MV-4-11 (cell line): ENCODE measurements at regions not wholly inside any gene's neighbourhood (a gene's known extent, or its start where the extent isn't known, plus 50 kb on each side); places are given as distances from the start of the nearest gene placed in this dataset.

ENCODE experiments used
- DNase-seq: peaks from one replicate; lab custom pipeline; 2025; lab: John Stamatoyannopoulos, UW

- no peak for DNase-seq
Observed at GRCh38 chr15:66848686-66849392, 146.8 kb downstream of the SMAD6 start.

DNA sequence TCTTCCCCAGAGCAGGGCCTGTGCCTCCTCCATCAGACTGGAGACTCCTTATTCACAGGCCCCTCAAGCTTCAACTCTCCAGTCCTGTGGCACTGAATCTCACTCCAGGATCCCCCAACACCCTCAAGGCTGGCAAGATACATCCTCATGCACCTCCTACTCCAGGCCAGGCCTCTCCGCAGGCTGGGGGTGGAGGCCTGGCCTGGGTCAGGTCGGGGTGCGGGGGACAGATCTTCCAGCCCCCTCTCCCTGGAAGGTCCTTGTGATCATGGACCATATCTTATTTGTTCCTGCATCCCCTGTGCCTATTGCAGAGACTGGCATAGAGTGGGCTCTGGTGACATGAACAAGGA, 147.3 kb downstream of the SMAD6 start:
- DNase-seq = no peak

DNA sequence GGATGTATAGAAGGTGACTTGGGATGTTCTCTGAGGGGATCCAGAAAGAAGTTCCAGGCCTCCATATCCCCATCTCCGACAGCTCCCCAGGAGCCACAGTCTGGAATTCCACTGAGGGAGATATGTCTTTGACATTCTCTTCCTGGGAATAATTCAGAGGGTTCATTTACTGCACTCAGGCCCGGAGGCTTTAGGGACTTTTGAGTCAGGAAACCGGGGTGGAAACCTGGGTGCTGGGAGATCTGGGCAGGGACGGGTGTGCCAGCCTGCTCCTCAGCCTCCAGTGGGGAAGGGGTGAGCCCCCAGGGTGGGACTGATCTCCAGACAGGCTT, 147.7 kb downstream of the SMAD6 start:
- no peak for DNase-seq

DNA sequence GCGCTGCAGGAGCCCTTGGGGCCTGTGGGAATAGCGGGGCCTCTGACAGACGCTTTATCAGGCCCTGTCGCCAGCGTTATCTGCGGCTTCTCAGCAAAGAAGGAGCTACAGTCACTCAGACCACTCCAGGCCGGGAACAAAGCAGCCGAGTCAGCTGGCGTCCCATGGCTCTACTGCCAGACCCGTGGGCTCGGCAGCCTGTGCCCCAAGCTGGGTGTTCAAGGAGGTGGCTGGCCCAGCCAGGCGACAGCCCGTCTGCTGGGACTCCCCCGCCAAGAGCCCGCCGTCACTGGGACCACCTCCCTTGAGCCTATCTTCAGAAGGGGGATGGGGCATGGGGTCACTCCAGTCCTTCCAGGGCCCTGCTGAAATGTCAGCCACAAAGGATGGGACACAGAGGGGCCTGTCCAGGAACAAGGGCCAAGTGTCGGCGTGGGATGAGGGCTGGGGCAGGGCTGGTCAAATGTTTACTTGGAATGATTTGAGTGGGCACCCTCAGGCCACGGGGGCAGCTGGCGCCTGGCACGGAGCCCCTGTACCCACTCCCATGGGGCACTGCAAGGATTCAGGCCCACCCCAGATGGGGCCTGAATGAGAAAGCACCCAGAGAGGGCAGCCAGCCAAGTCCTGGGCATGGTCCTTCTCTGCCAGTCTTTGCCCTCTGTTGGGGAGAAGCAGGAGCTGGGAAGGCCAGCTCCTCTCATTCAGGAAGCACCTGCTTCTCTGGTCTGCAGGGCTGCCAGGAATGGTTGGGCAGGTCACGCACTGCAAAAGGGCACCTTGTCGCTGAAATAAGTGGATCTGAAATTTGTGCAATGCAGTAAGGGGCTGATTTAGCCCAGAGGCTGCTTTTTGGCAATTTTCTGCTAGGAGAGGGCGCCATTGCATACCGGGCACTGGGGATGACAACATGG, 148.3 kb downstream of the SMAD6 start:
- DNase-seq = no peak

- DNase-seq = no peak
Observed at GRCh38 chr15:66850996-66851310, 148.9 kb downstream of the SMAD6 start.

- DNase-seq = peak; percentile 72
Observed at GRCh38 chr15:66851311-66852063, 149.5 kb downstream of the SMAD6 start.

DNA sequence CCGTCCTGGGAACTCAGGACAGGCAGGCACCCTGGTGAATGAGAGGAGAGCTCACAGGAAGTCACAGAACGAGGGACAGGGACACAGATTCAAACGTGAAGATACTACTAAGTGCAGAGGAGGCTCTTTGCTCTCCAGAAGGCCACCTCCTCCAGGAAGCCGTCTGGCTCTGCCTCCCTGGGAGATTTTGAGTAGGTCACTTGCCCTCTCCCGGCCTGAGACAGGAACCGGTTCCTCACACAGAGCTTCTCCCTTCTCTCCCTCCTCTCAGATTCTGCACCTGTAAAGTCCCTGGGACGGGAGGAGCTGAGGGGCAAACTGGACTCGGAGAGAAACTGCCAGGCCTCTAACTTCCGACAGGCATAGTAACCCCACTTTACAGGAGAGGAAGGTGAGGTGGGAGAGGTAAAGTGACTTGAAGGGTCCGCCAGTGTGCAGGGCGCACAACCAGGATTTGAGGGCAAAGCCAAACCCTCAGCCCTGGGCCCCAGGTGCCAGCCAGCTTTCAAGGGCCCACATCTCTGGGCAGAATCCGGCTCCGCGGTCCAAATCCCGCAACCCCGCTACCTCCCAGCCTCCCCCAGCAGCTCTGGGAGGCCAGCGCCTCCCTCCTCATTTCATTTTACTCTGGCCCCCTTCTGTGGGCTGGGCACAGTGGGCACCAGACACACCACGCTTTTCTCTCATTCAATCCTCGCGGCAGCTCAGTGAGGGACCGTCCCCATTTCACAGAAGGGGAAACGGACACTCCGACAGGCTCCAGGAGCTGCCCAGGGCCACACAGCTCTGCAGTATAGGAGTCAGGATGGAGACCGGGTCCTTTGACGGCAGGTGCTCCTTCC, 150.2 kb downstream of the SMAD6 start:
- DNase-seq = no peak

DNA sequence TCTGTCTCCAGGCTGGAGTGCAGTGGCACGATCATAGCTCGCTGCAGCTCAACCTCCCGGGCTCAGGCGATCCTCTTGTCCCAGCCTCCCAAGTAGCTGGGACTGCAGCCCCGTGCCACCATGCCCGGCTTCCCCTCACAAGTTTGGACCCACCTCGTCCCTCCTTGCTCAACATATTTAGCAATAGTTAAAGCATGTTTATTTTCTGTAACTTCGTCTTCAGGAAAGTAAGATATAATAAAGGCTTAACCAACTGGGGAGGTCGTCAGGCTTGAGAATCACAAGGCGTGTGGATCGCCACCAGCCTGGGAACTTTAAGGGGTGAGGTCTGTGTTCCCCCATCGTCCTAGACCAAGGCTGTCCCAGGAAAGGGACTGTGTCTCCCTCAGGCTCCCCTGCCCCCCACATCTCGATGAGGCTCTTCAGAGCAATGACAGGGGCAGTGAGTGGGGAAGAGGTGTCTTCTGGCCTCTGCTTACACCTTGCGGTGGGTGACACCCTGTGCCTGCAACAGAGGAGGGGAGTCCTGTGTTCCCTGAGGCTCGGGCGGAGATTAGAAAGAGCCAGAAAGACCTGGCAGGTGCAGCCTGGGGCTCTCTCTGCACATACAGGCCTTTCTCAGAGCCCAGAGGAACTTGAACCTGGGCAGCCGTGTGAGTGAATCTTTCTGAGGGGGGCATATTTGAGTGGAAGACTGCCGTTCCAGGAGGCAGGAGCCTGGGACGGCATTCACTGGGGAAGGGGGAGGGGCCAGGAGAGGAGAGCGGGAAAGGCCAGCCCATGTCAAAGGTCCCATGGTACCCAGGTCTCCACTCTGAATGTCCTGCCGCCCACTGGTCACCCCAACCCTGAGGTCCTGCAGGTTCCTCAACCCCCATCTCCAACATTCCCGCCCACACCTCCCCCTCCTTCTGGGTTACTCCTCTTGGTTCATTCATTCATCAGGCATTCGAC, 152.3 kb downstream of the SMAD6 start:
- no peak for DNase-seq

DNA sequence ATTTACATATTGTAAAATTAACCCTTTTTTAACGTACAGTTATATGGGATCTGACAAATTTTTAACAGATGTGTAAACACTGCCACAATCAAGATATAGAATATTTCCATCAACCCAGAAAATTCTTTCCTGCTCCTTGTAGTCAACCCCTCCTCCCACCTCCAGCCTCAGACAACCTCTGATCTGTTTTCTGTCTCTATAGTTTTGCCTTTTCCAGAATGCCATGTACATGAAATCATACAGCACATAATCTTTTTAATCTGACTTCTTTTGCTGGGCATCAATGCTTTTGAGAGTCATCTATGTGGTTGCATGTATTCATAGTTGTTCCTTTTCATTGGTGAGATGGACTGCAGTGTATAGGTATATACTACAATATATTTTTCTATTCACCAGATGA, 153.0 kb downstream of the SMAD6 start:
- no peak for DNase-seq

- DNase-seq = no peak
Observed at GRCh38 chr15:66857694-66858093, 155.7 kb downstream of the SMAD6 start.

DNA sequence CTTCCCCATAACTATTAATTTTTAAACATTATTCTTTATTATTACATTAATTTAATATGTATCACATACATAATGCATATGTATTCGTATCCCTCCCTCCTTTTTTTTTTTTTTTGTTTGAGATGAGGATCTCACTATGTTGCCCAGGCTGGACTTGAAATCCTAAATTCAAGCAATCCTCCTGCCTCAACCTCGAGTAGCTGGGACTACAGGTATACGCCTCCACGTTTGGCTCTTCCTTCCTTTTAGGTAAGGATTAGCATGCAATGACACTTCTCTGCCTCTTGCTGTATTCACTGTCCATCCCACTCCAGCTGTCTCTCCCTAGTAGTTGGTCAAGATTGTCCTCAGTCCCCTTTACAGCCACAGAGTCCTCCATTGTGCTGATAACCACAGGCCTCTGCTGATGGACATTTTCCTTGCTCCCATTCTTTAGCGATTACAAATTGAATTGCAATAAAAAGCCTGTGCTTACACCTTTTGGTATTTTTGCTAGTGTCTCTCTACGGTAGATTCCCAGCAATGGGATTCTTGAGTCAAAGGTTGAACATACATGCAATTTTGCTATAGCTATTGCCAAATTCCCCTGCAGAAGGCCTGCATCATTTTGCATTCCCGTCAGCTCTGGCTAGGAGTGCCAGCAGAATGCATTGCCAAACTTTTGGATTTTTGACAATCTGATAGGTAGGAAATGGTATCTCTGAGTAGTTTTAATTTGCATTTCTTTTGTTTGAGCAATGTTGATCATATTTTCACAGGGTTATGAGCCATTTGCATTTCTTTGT, 156.6 kb downstream of the SMAD6 start:
- no peak for DNase-seq

GRCh38 chr15:66859688-66860253, 157.7 kb downstream of the SMAD6 start:
- no peak for DNase-seq

DNA sequence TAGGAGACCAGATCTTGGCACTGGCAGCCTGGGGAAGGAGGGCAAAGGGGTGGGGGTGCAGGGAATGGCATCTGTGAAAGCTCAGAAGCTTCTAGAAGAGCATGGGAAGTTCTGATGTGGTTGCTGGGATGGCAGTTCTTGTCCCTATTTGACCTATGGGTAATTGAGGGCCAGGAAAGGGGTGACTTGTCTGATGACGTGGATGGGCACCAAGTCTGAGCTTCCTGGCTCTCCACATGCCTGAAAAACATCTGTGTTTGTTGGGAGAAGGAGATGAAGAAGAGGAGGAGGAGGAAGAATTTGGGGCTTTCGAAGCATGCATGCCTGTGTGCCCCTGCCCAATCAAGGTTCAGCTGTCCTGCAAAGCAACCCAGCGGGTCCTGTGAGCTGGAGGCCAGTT, 158.8 kb downstream of the SMAD6 start:
- DNase-seq = no peak

DNA sequence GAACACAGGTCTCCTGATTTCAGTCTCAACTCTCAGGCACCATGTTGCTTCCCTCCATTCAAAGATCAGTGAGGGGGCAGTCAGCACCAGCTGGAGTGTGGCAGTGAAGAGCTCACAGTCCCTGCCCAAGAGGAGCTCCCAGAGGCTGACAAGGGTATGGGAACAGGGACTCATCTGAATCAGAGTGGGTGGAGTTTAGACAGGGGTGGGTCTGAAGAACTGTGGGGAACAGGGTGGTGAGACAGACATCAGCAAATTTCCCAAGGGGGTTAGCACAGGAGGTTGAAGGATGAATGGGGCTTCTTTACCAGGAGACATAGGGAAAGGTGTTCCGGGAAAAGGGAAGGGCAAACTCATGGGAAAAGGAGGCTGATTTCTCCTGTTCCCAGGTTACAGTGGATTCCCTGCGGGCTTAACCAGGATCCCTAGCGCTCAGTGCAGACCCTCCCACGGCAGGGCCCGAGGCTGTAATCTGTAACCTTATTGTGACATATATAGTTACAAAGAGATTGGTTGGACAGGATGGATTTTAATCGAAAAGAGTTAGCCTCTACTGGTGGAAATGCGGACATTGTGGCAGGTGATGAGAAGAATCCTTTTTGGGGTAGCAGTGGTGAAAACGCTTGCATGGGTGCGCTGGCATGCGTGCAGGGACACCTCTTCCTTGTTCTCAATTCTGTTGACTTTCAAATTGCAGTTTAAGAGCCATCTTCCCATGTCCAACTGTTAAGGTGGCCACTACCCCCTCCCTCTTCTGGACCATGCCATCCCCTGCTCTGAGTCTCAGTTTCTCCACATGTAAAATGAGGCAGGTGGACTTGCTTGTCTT, 160.3 kb downstream of the SMAD6 start:
- peak; percentile 19 for DNase-seq

DNA sequence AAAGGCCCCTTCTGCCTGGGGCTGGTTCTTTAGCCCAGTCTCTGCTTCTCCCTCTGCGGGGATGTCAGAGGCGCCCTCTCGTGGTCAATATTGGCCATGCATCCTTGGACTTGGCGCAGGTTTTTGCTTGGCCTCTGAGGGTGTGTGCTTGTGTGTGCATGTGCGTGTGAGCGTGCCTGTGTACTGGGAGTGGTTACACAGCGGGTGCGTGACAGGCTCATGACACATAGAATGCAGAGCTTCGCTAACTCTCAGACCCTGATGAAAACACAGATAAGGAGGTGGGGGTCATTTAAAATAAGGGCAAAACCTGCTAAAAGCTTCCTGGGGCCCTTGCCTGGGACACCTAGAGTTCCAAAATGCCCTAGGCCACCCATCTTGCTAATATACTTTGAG, 160.9 kb downstream of the SMAD6 start:
- peak; percentile 74 for DNase-seq

DNA sequence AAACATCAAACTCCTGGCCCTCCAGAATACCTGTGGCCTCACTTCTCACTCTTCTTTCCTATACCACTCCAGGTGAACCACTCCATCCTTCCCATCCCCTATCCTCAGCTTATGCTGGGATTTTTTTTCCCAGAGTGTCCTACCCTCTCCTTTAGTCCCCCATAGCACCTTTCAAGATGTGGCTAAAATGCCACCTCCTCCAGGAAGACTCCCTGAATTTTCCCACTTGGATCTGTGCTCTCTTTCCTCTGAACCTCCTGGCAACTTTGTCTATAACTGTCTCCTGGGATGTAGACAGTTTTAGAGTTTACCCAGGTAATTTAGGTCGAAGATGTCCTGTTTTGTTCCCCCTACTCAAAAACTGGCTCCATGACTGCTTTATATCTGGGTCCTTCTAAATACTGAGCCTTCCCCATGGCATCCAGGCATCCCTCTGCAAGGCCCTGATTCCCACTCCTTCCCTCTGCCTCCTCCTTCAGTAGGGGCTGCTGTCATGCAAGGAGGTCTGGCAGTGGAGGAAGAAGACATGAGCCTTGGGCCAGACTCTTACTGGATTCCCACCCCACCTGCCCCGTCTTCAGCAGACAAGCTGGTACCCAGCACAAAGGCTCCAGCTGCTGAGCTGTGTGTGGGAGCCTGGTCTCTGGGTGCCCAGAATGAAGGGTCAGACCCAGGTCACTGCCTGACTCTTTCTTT, 161.5 kb downstream of the SMAD6 start:
- DNase-seq = no peak

GRCh38 chr15:66864086-66864830, 162.2 kb downstream of the SMAD6 start:
- DNase-seq = no peak

GRCh38 chr15:66864871-66865281, 162.8 kb downstream of the SMAD6 start:
- no peak for DNase-seq
